K562 (cell line): ENCODE measurements at regions not wholly inside any gene's neighbourhood (a gene's known extent, or its start where the extent isn't known, plus 50 kb on each side); places are given as distances from the start of the nearest gene placed in this dataset.

ENCODE experiments used
- ATAC-seq: fragments of 200-7000 bp; cut with Tn5 transposase; 3 replicates; pipeline ENCODE4 v1.9.1; 2020; ENCODE audit warnings: moderate library complexity
- BruUV-seq: library from RNA; stranded (reverse); fragments of 400-500 nt; replicated peaks from 2 replicates; lab custom pipeline; 2021; lab: Mats Ljungman, UMichigan
- CTCF ChIA-PET: fragments of 300-600 bp; formaldehyde crosslinking; extraction: SDS; loops from one replicate; lab custom pipeline; 2021; ENCODE audit warnings: low intra/inter-chr PET ratio; lab: Yijun Ruan, JAX
- POLR2A ChIA-PET: fragments of 300-600, 350-650 bp; sonication (Branson Sonifier 250); formaldehyde crosslinking; extraction: SDS; loops from one replicate; lab custom pipeline; 2021; ENCODE audit warnings: antibody characterized with exemption, inconsistent platforms; lab: Yijun Ruan, JAX
- DNase-seq, 4 experiments: peaks; one replicate each; pipeline versions ENCODE4 v3.0.0 to v3.0.0-alpha.2; 2011 to 2018; ENCODE audit warnings: low spot score in 3 of 4, mixed read lengths in 3 of 4; ENCODE audit errors: extremely low read depth in 1 of 4
- FAIRE-seq: peaks from 2 replicates; lab custom pipeline; 2011; peaks lifted over from hg19 to GRCh38; lab: Jason Lieb, UNC
- H2AFZ ChIP-seq: 2 replicates; pipeline ENCODE4 v1.6.0; 2011; ENCODE audit warnings: low read depth, low read length, control low read depth, inconsistent platforms
- H3K27ac ChIP-seq: fragments of 200-600 bp; 3 replicates; pipeline ENCODE4 v1.8.0; 2011; ENCODE audit warnings: low read depth, mild to moderate bottlenecking, control low read depth, inconsistent platforms, low read length, moderate library complexity, mixed read lengths; ENCODE audit errors: extremely low read depth
- H3K27me3 ChIP-seq, 2 experiments: fragments of 300-600 bp in 1 of 2; 2 replicates in 1 of 2; 3 replicates in 1 of 2; pipeline versions ENCODE4 v1.6.0 to v1.8.0; 2011; ENCODE audit warnings: inconsistent platforms in 2 of 2, low read length in 2 of 2, mild to moderate bottlenecking in 1 of 2, mixed read lengths in 1 of 2, moderate library complexity in 1 of 2; ENCODE audit not compliant: control insufficient read depth in 2 of 2, insufficient read depth in 2 of 2
- H3K36me3 ChIP-seq: fragments of 300-600 bp; 3 replicates; pipeline ENCODE4 v1.8.0; 2011; ENCODE audit warnings: mild to moderate bottlenecking, low read length, inconsistent platforms; ENCODE audit not compliant: control insufficient read depth, insufficient read depth
- H3K4me1 ChIP-seq, 2 experiments: fragments of 200-600 bp in 1 of 2; replicated peaks in 1 of 2; 2 replicates in 1 of 2; 3 replicates in 1 of 2; pipeline versions ENCODE4 v1.5.1 to v1.8.0; 2011; ENCODE audit warnings: inconsistent platforms in 2 of 2, low read length in 2 of 2, mild to moderate bottlenecking in 1 of 2, mixed read lengths in 1 of 2, moderate library complexity in 1 of 2; ENCODE audit not compliant: control insufficient read depth in 2 of 2, insufficient read depth in 2 of 2
- H3K4me2 ChIP-seq: 2 replicates; pipeline ENCODE4 v1.6.1; 2011; ENCODE audit warnings: low read length, control low read depth, inconsistent platforms, mixed read lengths; ENCODE audit not compliant: insufficient read depth
- H3K4me3 ChIP-seq: fragments of 200-600 bp; sonication (generic), shearing (Covaris generic); 2 replicates; pipeline ENCODE4 v1.5.1; 2016; ENCODE audit warnings: control low read depth, inconsistent platforms
- H3K79me2 ChIP-seq: fragments of 200-600 bp; 3 replicates; pipeline ENCODE4 v1.8.0; 2011; ENCODE audit warnings: low read length, inconsistent platforms; ENCODE audit not compliant: control insufficient read depth, insufficient read depth
- H3K9ac ChIP-seq, 2 experiments: 2 replicates each; pipeline versions ENCODE4 v1.6.0 to v1.6.1; 2011; ENCODE audit warnings: low read depth in 2 of 2, low read length in 2 of 2, control low read depth in 1 of 2, inconsistent platforms in 1 of 2, mild to moderate bottlenecking in 1 of 2, mixed read lengths in 1 of 2; ENCODE audit not compliant: insufficient read depth in 1 of 2
- H3K9me1 ChIP-seq: one replicate; pipeline ENCODE4 v1.6.0; 2011; ENCODE audit warnings: inconsistent platforms, mild to moderate bottlenecking, low read length, moderate library complexity; ENCODE audit not compliant: control insufficient read depth, insufficient read depth
- H3K9me3 ChIP-seq: replicated peaks from 2 replicates; pipeline ENCODE4 v1.5.1; 2011; ENCODE audit warnings: low read depth, low read length, inconsistent platforms; ENCODE audit not compliant: control insufficient read depth, insufficient read depth
- H4K20me1 ChIP-seq: replicated peaks from 2 replicates; pipeline ENCODE4 v1.6.1; 2011; ENCODE audit warnings: low read length, inconsistent platforms, mixed read lengths; ENCODE audit not compliant: control insufficient read depth, insufficient read depth
- CBX8 ChIP-seq: fragments of 200-600 bp; sonication (generic); IDR thresholded peaks from 2 replicates; pipeline ENCODE4 v1.6.1; 2012; ENCODE audit warnings: borderline replicate concordance, mixed run types, low read depth, mild to moderate bottlenecking, moderate library complexity, mixed read lengths, low read length, control low read depth, inconsistent platforms; ENCODE audit not compliant: poor library complexity, severe bottlenecking; ENCODE audit errors: extremely low read depth
- EP300 ChIP-seq: IDR thresholded peaks from 2 replicates; pipeline ENCODE4 v1.6.1; 2012; ENCODE audit warnings: low read length, improper control_type of control experiment
- ESRRB ChIP-seq: fragments of 250-450 bp; sonication (Bioruptor Pico); IDR thresholded peaks from 2 replicates; pipeline ENCODE4 v1.5.0; 2020; ENCODE audit warnings: mild to moderate bottlenecking, moderate library complexity, borderline replicate concordance
- GATA2 ChIP-seq: sonication (generic); formaldehyde crosslinking; IDR thresholded peaks from 2 replicates; pipeline ENCODE4 v1.4.0; 2020; ENCODE audit warnings: mild to moderate bottlenecking, missing genetic modification reagents
- HIVEP1 ChIP-seq: fragments of 250-450 bp; sonication (Bioruptor Pico); IDR thresholded peaks from 2 replicates; pipeline ENCODE4 v1.4.0; 2020; ENCODE audit warnings: mild to moderate bottlenecking
- MYBL2 ChIP-seq, 2 experiments: fragments of 450-650 bp in 1 of 2; sonication (generic) in 1 of 2; formaldehyde crosslinking in 1 of 2; IDR thresholded peaks; 2 replicates each; pipeline versions ENCODE4 v1.6.1 to v1.8.1; 2017 to 2022; ENCODE audit warnings: borderline replicate concordance in 1 of 2, inconsistent platforms in 1 of 2, low read depth in 1 of 2, mild to moderate bottlenecking in 1 of 2, missing genetic modification reagents in 1 of 2, moderate library complexity in 1 of 2
- ZNF408 ChIP-seq: fragments of 250-450 bp; sonication (Bioruptor Pico); IDR thresholded peaks from 2 replicates; pipeline ENCODE4 v1.4.0; 2020; ENCODE audit warnings: low read depth, mild to moderate bottlenecking, moderate library complexity
- WGBS: fragments of 100-300 bp; shearing (Covaris generic); methylation state at CpG from one replicate; pipeline ENCODE4 v1.1.6; 2016; ENCODE audit warnings: low coverage, mixed read lengths; ENCODE audit not compliant: insufficient coverage; ENCODE audit errors: missing lambda C conversion rate; 5-methylcytosine and 5-hydroxymethylcytosine counted together
- in situ Hi-C: fragments of 300-500 bp; cut with MboI; formaldehyde crosslinking; loops from 4 replicates; pipeline ENCODE4 v1.15.0; 2018; ENCODE audit warnings: inconsistent platforms, mixed read lengths
- intact Hi-C: fragments of 100-400 bp; cut with micrococcal nuclease; formaldehyde crosslinking; loops from 2 replicates; pipeline ENCODE4 v1.14.2; 2022
- TF ChIP-seq, protein P1 (sequence below), 3 experiments: fragments of 200-800 bp in 1 of 3; sonication (Bioruptor generic) in 1 of 3; sonication (generic) in 1 of 3; formaldehyde crosslinking in 1 of 3; IDR thresholded peaks; 2 replicates each; pipeline versions ENCODE4 v1.6.1 to v1.8.0; 2016 to 2022; ENCODE audit warnings: mild to moderate bottlenecking in 2 of 3, missing compliant biosample characterization in 2 of 3, missing genetic modification characterization in 2 of 3, missing genetic modification reagents in 1 of 3
- TF ChIP-seq, protein P2 (sequence below): fragments of 250-450 bp; sonication (Bioruptor Pico); IDR thresholded peaks from 2 replicates; pipeline ENCODE4 v1.4.0; 2020; ENCODE audit warnings: mild to moderate bottlenecking
- TF ChIP-seq, protein P3 (sequence below): sonication (generic); formaldehyde crosslinking; IDR thresholded peaks from 2 replicates; pipeline ENCODE4 v1.8.0; 2022; ENCODE audit warnings: mild to moderate bottlenecking, missing genetic modification reagents, borderline replicate concordance
- TF ChIP-seq, protein P4 (sequence below): fragments of 450-650 bp; conservative IDR thresholded peaks from 2 replicates; pipeline ENCODE4 v1.6.1; 2016; ENCODE audit warnings: missing genetic modification characterization, low read depth, mild to moderate bottlenecking, control low read depth, missing compliant biosample characterization
- TF ChIP-seq, protein P5 (sequence below): fragments of 450-650 bp; IDR thresholded peaks from 2 replicates; pipeline ENCODE4 v1.6.1; 2018; ENCODE audit warnings: mild to moderate bottlenecking, low read depth; ENCODE audit not compliant: partially characterized antibody

DNA sequence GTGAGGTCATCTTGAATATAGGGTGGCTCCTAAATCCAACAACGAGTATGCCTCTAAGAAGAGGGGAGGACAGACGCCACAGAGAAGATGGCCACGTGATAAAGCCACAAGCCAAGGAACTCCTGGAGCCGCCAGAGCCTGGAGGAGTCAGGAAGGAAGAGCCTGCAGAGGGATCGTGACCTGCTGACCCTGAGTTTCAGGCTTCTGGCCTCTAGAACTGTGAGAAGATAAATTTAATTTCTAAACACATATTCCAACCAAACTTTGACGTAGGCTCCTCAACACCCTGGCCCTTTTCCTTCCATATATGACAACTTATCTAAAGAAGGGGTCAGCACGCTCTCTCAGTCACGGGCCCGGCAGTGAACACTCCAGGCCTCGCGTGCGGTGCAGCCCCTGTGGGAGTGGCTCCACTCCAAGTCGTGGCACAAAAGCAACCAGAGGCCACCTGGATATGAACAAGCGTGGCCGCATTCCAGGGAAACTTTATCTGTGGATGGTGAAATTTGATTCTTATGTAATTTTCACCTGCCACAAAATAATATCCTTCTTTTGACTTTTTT is 138.6 kb upstream of the AJAP1 start:
- Histone ChIP-seq H3K27ac (no peak overlapping the region), H3K4me1 (no peaks in the 10 kb centered on the region), H3K36me3 (no peaks in the 10 kb centered on the region), H3K9ac (no peak overlapping the region), H3K4me3 (no peak overlapping the region), H2AFZ (no peak overlapping the region), H3K9me3 (no peaks in the 10 kb centered on the region), H3K79me2 (no peaks in the 10 kb centered on the region), H3K27me3 (peaks cover 3 to 25% of the 10 kb centered on the region in 2 experiments; a peak in 3 of 5 replicates), H3K9me1 (no peaks in the 10 kb centered on the region), H3K4me2 (no peak overlapping the region), H4K20me1 (no peaks in the 10 kb centered on the region; the same call in 1 of the 2 replicates)
- ATAC-seq, result no peak
- DNase-seq, result no peak
- POLR2A ChIA-PET, result no interaction called here
- intact Hi-C loops, result no loop called here
- CTCF ChIA-PET, result no interaction called here
- FAIRE-seq, result no peak
- WGBS, result under 1% methylated on average over 15 of the region's 15 CpGs
- no TSS peak for BruUV-seq
- in situ Hi-C loops, result no loop called here
- TF ChIP-seq EP300, result no peak
- no peak for TF ChIP-seq ZNF408 (CRISPR knock-in tag)
- TF ChIP-seq, protein P1, sequence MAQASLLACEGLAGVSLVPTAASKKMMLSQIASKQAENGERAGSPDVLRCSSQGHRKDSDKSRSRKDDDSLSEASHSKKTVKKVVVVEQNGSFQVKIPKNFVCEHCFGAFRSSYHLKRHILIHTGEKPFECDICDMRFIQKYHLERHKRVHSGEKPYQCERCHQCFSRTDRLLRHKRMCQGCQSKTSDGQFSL (CRISPR knock-in tag; IDR thresholded peaks at IDR 0.05), result no peak
- TF ChIP-seq, protein P1 (tag; IDR thresholded peaks at IDR 0.05), result no peak
- TF ChIP-seq ESRRB, result no peak
- TF ChIP-seq, protein P2, sequence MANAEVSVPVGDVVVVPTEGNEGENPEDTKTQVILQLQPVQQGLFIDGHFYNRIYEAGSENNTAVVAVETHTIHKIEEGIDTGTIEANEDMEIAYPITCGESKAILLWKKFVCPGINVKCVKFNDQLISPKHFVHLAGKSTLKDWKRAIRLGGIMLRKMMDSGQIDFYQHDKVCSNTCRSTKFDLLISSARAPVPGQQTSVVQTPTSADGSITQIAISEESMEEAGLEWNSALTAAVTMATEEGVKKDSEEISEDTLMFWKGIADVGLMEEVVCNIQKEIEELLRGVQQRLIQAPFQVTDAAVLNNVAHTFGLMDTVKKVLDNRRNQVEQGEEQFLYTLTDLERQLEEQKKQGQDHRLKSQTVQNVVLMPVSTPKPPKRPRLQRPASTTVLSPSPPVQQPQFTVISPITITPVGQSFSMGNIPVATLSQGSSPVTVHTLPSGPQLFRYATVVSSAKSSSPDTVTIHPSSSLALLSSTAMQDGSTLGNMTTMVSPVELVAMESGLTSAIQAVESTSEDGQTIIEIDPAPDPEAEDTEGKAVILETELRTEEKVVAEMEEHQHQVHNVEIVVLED (CRISPR knock-in tag), result no peak
- TF ChIP-seq, protein P3, sequence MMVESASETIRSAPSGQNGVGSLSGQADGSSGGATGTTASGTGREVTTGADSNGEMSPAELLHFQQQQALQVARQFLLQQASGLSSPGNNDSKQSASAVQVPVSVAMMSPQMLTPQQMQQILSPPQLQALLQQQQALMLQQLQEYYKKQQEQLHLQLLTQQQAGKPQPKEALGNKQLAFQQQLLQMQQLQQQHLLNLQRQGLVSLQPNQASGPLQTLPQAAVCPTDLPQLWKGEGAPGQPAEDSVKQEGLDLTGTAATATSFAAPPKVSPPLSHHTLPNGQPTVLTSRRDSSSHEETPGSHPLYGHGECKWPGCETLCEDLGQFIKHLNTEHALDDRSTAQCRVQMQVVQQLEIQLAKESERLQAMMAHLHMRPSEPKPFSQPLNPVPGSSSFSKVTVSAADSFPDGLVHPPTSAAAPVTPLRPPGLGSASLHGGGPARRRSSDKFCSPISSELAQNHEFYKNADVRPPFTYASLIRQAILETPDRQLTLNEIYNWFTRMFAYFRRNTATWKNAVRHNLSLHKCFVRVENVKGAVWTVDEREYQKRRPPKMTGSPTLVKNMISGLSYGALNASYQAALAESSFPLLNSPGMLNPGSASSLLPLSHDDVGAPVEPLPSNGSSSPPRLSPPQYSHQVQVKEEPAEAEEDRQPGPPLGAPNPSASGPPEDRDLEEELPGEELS (CRISPR knock-in tag), result no peak
- no peak for TF ChIP-seq MYBL2 (IDR thresholded peaks at IDR 0.05; ENCODE audit: low read depth)
- no peak for TF ChIP-seq MYBL2 (CRISPR knock-in tag; IDR thresholded peaks at IDR 0.05; ENCODE audit: borderline replicate concordance)
- TF ChIP-seq, protein P4, sequence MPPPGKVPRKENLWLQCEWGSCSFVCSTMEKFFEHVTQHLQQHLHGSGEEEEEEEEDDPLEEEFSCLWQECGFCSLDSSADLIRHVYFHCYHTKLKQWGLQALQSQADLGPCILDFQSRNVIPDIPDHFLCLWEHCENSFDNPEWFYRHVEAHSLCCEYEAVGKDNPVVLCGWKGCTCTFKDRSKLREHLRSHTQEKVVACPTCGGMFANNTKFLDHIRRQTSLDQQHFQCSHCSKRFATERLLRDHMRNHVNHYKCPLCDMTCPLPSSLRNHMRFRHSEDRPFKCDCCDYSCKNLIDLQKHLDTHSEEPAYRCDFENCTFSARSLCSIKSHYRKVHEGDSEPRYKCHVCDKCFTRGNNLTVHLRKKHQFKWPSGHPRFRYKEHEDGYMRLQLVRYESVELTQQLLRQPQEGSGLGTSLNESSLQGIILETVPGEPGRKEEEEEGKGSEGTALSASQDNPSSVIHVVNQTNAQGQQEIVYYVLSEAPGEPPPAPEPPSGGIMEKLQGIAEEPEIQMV (tag), result no peak
- TF ChIP-seq GATA2 (CRISPR knock-in tag), result no peak
- TF ChIP-seq, protein P5, sequence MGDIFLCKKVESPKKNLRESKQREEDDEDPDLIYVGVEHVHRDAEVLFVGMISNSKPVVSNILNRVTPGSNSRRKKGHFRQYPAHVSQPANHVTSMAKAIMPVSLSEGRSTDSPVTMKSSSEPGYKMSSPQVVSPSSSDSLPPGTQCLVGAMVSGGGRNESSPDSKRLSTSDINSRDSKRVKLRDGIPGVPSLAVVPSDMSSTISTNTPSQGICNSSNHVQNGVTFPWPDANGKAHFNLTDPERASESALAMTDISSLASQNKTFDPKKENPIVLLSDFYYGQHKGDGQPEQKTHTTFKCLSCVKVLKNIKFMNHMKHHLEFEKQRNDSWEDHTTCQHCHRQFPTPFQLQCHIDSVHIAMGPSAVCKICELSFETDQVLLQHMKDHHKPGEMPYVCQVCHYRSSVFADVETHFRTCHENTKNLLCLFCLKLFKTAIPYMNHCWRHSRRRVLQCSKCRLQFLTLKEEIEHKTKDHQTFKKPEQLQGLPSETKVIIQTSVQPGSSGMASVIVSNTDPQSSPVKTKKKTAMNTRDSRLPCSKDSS, result no peak
- no peak for TF ChIP-seq HIVEP1 (CRISPR knock-in tag)
- no peak for TF ChIP-seq CBX8
